ENCODE measurements at regions not wholly inside any gene's neighbourhood (a gene's known extent, or its start where the extent isn't known, plus 50 kb on each side); places are given as distances from the start of the nearest gene placed in this dataset.

- H3K27ac Mint-ChIP-seq: no peak overlapping the region
- intact Hi-C loops (cut with micrococcal nuclease): no loop called here
- H3K4me1 Mint-ChIP-seq (ENCODE audit: low read depth): no peaks in the 10 kb centered on the region
- ATAC-seq (no peak), DNase-seq (no peak)
- no peaks in the 10 kb centered on the region for H3K9me3 Mint-ChIP-seq
- TF ChIP-seq CTCF (IDR thresholded peaks at IDR 0.05): no peak
- peaks cover 2% of the 10 kb centered on the region for H3K27me3 Mint-ChIP-seq
- ChIA-PET CTCF (interaction anchor here (0.6 to 1.1 kb wide), 2 partner anchors 14 to 230 kb away, joined by 3 read pairs; no protein-coding TSS in a partner anchor), POLR2A (no interaction called here)
- H3K4me3 Mint-ChIP-seq: no peak overlapping the region
- no peaks in the 10 kb centered on the region for H3K36me3 Mint-ChIP-seq (ENCODE audit: low read depth)
Observed at GRCh38 chr6:134654751-134655150, 295.1 kb downstream of the ALDH8A1 start.

- no peak overlapping the region for H3K27ac Mint-ChIP-seq
- intact Hi-C loops (cut with micrococcal nuclease): no loop called here
- POLR2A ChIA-PET: no interaction called here
- H3K4me1 Mint-ChIP-seq (ENCODE audit: low read depth): no peaks in the 10 kb centered on the region
- no peak for TF ChIP-seq CTCF (IDR thresholded peaks at IDR 0.05)
- H3K27me3 Mint-ChIP-seq: peaks cover 2% of the 10 kb centered on the region
- no peaks in the 10 kb centered on the region for H3K36me3 Mint-ChIP-seq (ENCODE audit: low read depth)
- no peak overlapping the region for H3K4me3 Mint-ChIP-seq
- no peak for DNase-seq
- CTCF ChIA-PET: interaction anchor here (0.7 to 2.0 kb wide), 2 partner anchors 495 to 528 kb away, joined by 4 to 5 read pairs; no protein-coding TSS in a partner anchor
- no peaks in the 10 kb centered on the region for H3K9me3 Mint-ChIP-seq
- no peak for ATAC-seq
Observed at GRCh38 chr6:134651519-134651918, 298.4 kb downstream of the ALDH8A1 start.

GRCh38 chr6:134647861-134648260 lies 302.0 kb downstream of the ALDH8A1 start:
- CTCF ChIA-PET: no interaction called here
- Mint-ChIP-seq H3K27ac (no peak overlapping the region), H3K36me3 (ENCODE audit: low read depth) (no peaks in the 10 kb centered on the region), H3K9me3 (no peaks in the 10 kb centered on the region), H3K4me1 (ENCODE audit: low read depth) (no peaks in the 10 kb centered on the region), H3K27me3 (peaks cover 2% of the 10 kb centered on the region), H3K4me3 (no peak overlapping the region)
- TF ChIP-seq CTCF (IDR thresholded peaks at IDR 0.05): no peak
- POLR2A ChIA-PET: no interaction called here
- DNase-seq (no peak), ATAC-seq (no peak)
- intact Hi-C loops (cut with micrococcal nuclease): loop anchor here (10.0 kb wide), 1 partner anchor 297 kb away; no protein-coding TSS in a partner anchor

DNA sequence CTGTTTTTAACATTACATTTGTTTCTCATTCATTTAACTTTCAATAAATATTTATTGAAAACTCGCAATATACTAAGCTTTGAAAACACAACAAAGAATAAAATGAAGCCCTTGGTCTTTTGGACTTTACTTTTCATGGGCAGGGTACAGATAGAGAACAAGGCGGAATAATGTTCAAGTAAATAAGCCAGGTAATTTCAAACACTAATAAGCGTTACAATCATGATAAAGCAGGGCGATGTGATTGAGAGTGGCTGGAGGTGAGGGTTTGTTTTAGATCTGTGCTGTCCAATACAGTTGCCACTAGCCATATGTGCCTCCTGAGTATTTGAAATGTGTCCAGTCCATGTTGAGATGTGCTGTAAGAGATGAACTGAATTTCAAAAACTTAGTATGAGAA lies 307.1 kb downstream of the ALDH8A1 start:
- no peak overlapping the region for H3K27ac Mint-ChIP-seq
- ATAC-seq (no peak), DNase-seq (no peak)
- H3K4me3 Mint-ChIP-seq: no peak overlapping the region
- intact Hi-C loops (cut with micrococcal nuclease): loop anchor here (10.0 kb wide), 1 partner anchor 302 kb away; no protein-coding TSS in a partner anchor
- H3K36me3 Mint-ChIP-seq (ENCODE audit: low read depth): no peaks in the 10 kb centered on the region
- peaks cover 6% of the 10 kb centered on the region for H3K4me1 Mint-ChIP-seq (ENCODE audit: low read depth)
- ChIA-PET POLR2A (no interaction called here), CTCF (interaction anchor here (1.5 to 2.8 kb wide), 3 partner anchors 14 to 486 kb away, joined by 3 to 25 read pairs (median 17); no protein-coding TSS in a partner anchor)
- no peaks in the 10 kb centered on the region for H3K9me3 Mint-ChIP-seq
- no peak for TF ChIP-seq CTCF (IDR thresholded peaks at IDR 0.05)
- no peaks in the 10 kb centered on the region for H3K27me3 Mint-ChIP-seq

- CTCF ChIA-PET: interaction anchor here (1.5 to 2.9 kb wide), 13 partner anchors 10 to 485 kb away, joined by 3 to 25 read pairs (median 10); no protein-coding TSS in a partner anchor
- peaks cover 6% of the 10 kb centered on the region for H3K4me1 Mint-ChIP-seq (ENCODE audit: low read depth)
- H3K27me3 Mint-ChIP-seq: no peaks in the 10 kb centered on the region
- H3K4me3 Mint-ChIP-seq: no peak overlapping the region
- intact Hi-C loops (cut with micrococcal nuclease): loop anchor here (10.0 kb wide), 1 partner anchor 303 kb away; no protein-coding TSS in a partner anchor
- no peak for ATAC-seq
- POLR2A ChIA-PET: no interaction called here
- TF ChIP-seq CTCF (IDR thresholded peaks at IDR 0.05): no peak
- no peak for DNase-seq
- H3K36me3 Mint-ChIP-seq (ENCODE audit: low read depth): no peaks in the 10 kb centered on the region
- no peak overlapping the region for H3K27ac Mint-ChIP-seq
- H3K9me3 Mint-ChIP-seq: no peaks in the 10 kb centered on the region
Observed at GRCh38 chr6:134642279-134642678, 307.6 kb downstream of the ALDH8A1 start.
